ENCODE measurements at regions not wholly inside any gene's neighbourhood (a gene's known extent, or its start where the extent isn't known, plus 50 kb on each side); places are given as distances from the start of the nearest gene placed in this dataset.

GRCh38 chr12:71240946-71241345 is 83.1 kb upstream of the TSPAN8 start:
- no peak for TF ChIP-seq ZNF232 (CRISPR knock-in tag; IDR thresholded peaks at IDR 0.05; ENCODE audit: borderline replicate concordance)
- no peak for TF ChIP-seq TFE3 (CRISPR knock-in tag; IDR thresholded peaks at IDR 0.05)
- TF ChIP-seq PLRG1 (conservative IDR thresholded peaks at IDR 0.05), result no peak
- TF ChIP-seq SMARCC2 (IDR thresholded peaks at IDR 0.05), result no peak
- TF ChIP-seq GABPA (IDR thresholded peaks at IDR 0.05; ENCODE audit: low read depth, low read length), result no peak
- no peak for TF ChIP-seq GABPA (CRISPR knock-in tag; IDR thresholded peaks at IDR 0.05; ENCODE audit: low read depth)
- TF ChIP-seq CC2D1A (CRISPR knock-in tag; IDR thresholded peaks at IDR 0.05), result no peak
